H1 (cell line): ENCODE measurements at regions not wholly inside any gene's neighbourhood (a gene's known extent, or its start where the extent isn't known, plus 50 kb on each side); places are given as distances from the start of the nearest gene placed in this dataset.

Experiments
- ATF3 ChIP-seq: IDR thresholded peaks from 2 replicates; pipeline ENCODE4 v1.6.1; 2011; ENCODE audit warnings: low read depth, mild to moderate bottlenecking, low read length; ENCODE audit not compliant: insufficient read depth
- BACH1 ChIP-seq: IDR thresholded peaks from 2 replicates; pipeline ENCODE4 v1.6.1; 2012; ENCODE audit warnings: low read length, improper control_type of control experiment
- CTCF ChIP-seq, 3 experiments: IDR thresholded peaks; 1 replicate in 2 of 3; 2 replicates in 1 of 3; pipeline versions ENCODE4 v1.5.1 to v1.6.1; 2011; ENCODE audit warnings: low read length in 3 of 3, mild to moderate bottlenecking in 3 of 3, inconsistent platforms in 2 of 3, low read depth in 1 of 3, moderate library complexity in 1 of 3; ENCODE audit not compliant: insufficient read depth in 1 of 3; ENCODE audit errors: control extremely low read depth in 1 of 3
- SAP30 ChIP-seq: fragments of 300-600 bp; sonication (generic); IDR thresholded peaks from 2 replicates; pipeline ENCODE4 v1.7.1; 2012; ENCODE audit warnings: low read length, moderate library complexity, mild to moderate bottlenecking, inconsistent platforms; ENCODE audit not compliant: insufficient read depth, insufficient replicate concordance
- SIX5 ChIP-seq: IDR thresholded peaks from 2 replicates; pipeline ENCODE4 v1.6.1; 2011; ENCODE audit warnings: mild to moderate bottlenecking, low read depth, low read length
- SP1 ChIP-seq: IDR thresholded peaks from 2 replicates; pipeline ENCODE4 v1.6.1; 2011; ENCODE audit warnings: low read depth, low read length
- SP2 ChIP-seq: IDR thresholded peaks from 2 replicates; pipeline ENCODE4 v1.6.1; 2012; ENCODE audit warnings: mild to moderate bottlenecking, low read length, inconsistent platforms
- TAF7 ChIP-seq: optimal IDR thresholded peaks from 2 replicates; pipeline ENCODE3; 2011; ENCODE audit warnings: low read depth, mild to moderate bottlenecking, inconsistent platforms, low read length, moderate library complexity, borderline replicate concordance

- TF ChIP-seq CTCF (IDR thresholded peaks at IDR 0.05; ENCODE audit: control extremely low read depth in 1 of 3, insufficient read depth in 1 of 3, low read depth in 1 of 3, low read length in 3 of 3) (no peak), SP1 (no peak), BACH1 (no peak), SIX5 (no peak), SP2 (no peak), ATF3 (no peak), TAF7 (no peak), SAP30 (no peak)
Measured at GRCh38 chr17:69717214-69717613, 302.7 kb downstream of the MAP2K6 start (continued).
